ENCODE measurements at regions not wholly inside any gene's neighbourhood (a gene's known extent, or its start where the extent isn't known, plus 50 kb on each side); places are given as distances from the start of the nearest gene placed in this dataset.
"Not testable (repeated sequence)": the region's sequence is repeated elsewhere in the genome, so short reads cannot be mapped to it uniquely, and the experiment has no call there.

- Mint-ChIP-seq H3K27ac (no peak overlapping the region), H3K27me3 (no peaks in the 10 kb centered on the region), H3K36me3 (no peaks in the 10 kb centered on the region), H3K9me3 (no peaks in the 10 kb centered on the region), H3K4me3 (no peak overlapping the region), H3K4me1 (no peaks in the 10 kb centered on the region)
These were observed 561.3 kb upstream of the KLF4 start for GRCh38 chr9:108050894-108051293.

DNA sequence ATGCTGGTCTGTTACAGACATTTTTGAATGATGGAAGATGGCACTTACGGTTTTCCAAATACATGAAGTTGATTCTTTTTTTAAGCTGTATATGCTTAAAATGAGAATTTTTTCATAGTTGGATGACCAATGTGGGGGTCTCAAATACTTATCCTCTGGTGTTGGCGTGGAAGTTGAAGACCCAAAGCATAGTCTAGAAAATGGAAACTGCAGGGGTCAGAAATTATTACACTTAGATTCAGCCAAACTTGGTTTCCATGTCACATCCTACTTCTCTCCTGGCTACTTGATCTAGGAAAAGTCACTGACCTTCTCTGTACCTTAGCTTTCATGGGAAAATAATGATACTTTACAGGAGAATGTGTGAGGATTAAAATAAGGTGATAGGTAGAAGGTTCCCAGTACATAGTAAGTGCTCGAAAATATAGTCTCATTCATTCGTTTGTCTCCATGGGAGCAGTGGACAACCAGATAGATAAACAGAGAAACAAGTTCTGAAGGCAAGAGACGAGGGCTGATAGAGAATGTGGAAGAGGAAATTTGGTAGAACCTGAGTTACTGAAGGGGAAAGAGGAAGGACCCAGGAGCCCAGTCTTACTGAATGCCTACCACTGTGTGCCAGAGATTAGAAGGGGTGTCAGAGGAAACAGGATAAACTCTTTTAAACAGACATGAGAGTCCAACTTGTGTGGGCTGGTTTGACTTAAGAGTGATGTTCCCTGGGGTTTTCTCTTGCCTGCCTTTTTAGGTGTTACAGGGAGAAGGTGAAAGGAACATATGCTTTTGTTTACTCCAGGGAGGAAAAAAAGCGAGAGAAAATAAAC, 560.3 kb upstream of the KLF4 start:
- no peaks in the 10 kb centered on the region for H3K4me1 Mint-ChIP-seq
- no peaks in the 10 kb centered on the region for H3K27me3 Mint-ChIP-seq
- H3K36me3 Mint-ChIP-seq: no peaks in the 10 kb centered on the region
- no peaks in the 10 kb centered on the region for H3K9me3 Mint-ChIP-seq
- no peak overlapping the region for H3K4me3 Mint-ChIP-seq
- H3K27ac Mint-ChIP-seq: peak overlapping the region; percentile 1

GRCh38 chr9:108049026-108049607, 559.5 kb upstream of the KLF4 start:
- Mint-ChIP-seq H3K4me3 (no peak overlapping the region), H3K27me3 (no peaks in the 10 kb centered on the region), H3K4me1 (no peaks in the 10 kb centered on the region), H3K27ac (no peak overlapping the region), H3K36me3 (peaks cover 2% of the 10 kb centered on the region), H3K9me3 (peaks cover 4% of the 10 kb centered on the region)

- H3K9me3 Mint-ChIP-seq: peaks cover 10% of the 10 kb centered on the region
- no peaks in the 10 kb centered on the region for H3K4me1 Mint-ChIP-seq
- H3K27me3 Mint-ChIP-seq: no peaks in the 10 kb centered on the region
- H3K27ac Mint-ChIP-seq: no peak overlapping the region
- no peak overlapping the region for H3K4me3 Mint-ChIP-seq
- H3K36me3 Mint-ChIP-seq: peaks cover 2% of the 10 kb centered on the region
These were observed 558.9 kb upstream of the KLF4 start for GRCh38 chr9:108048406-108049025.

DNA sequence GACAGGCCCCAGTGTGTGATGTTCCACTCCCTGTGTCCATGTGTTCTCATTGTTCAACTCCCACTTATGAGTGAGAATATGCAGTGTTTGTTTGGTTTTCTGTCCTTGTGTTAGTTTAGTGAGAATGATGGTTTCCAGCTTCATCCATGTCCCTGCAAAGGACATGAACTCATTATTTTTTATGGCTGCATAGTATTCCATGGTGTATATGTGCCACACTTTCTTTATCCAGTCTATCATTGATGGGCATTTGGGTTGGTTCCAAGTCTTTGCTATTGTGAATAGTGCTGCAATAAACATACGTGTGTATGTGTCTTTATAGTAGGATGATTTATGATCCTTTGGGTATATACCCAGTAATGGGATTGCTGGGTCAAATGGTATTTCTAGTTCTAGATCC, 558.2 kb upstream of the KLF4 start:
- H3K4me1 Mint-ChIP-seq, H3K27ac Mint-ChIP-seq, H3K4me3 Mint-ChIP-seq, H3K36me3 Mint-ChIP-seq, H3K27me3 Mint-ChIP-seq: not testable (repeated sequence)
- peaks cover 12% of the 10 kb centered on the region for H3K9me3 Mint-ChIP-seq

DNA sequence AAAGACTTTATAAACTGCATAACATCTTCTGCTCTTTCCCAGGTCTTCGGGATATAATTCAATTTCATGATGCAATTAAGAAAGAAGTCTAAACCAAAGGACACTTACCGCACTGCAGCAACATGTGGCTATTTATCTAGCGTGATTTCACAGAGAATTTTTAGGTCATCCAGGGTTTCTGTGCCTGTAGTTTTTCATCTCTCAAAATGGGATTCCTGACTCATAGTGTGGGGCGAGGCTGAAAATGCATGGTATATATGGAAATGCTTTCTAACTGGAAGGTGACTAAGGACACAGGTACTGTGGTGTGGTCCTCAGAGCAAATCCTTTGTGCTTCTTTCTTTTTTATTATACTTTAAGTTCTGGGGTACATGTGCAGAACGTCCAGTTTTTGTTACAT, 557.7 kb upstream of the KLF4 start:
- Mint-ChIP-seq H3K27ac (no peak overlapping the region), H3K4me3 (no peak overlapping the region), H3K27me3 (no peaks in the 10 kb centered on the region), H3K4me1 (no peaks in the 10 kb centered on the region), H3K36me3 (peaks cover 2% of the 10 kb centered on the region), H3K9me3 (peaks cover 12% of the 10 kb centered on the region)

- Mint-ChIP-seq H3K27me3 (no peaks in the 10 kb centered on the region), H3K36me3 (peaks cover 2% of the 10 kb centered on the region)
These were observed 556.3 kb upstream of the KLF4 start for GRCh38 chr9:108045851-108046250.

DNA sequence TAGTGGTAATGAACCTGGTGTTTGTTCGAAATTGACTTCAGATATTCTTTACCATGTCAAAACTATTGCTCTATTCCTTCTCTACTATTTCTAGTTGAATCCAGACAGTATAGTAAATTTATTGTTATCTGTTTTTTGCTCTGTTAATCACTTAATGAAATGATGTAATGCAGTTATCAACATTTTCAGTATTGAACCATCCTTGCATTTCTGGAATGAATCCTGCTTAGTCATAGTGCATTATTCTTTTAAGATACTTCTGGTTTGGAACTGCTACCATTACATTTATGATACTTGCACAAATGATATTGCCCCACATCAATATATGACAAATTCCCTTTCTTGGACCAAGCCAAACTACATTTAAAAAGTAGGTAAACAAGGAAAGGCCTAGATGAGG, 554.0 kb upstream of the KLF4 start:
- H3K27me3 Mint-ChIP-seq: no peaks in the 10 kb centered on the region
- peaks cover 19% of the 10 kb centered on the region for H3K9me3 Mint-ChIP-seq
- H3K4me3 Mint-ChIP-seq: no peak overlapping the region
- H3K4me1 Mint-ChIP-seq: no peaks in the 10 kb centered on the region
- peaks cover 2% of the 10 kb centered on the region for H3K36me3 Mint-ChIP-seq
- no peak overlapping the region for H3K27ac Mint-ChIP-seq

More at GRCh38 chr9:108045851-108046250, 556.3 kb upstream of the KLF4 start:
- Mint-ChIP-seq H3K27ac (no peak overlapping the region), H3K4me1 (no peaks in the 10 kb centered on the region), H3K4me3 (no peak overlapping the region), H3K9me3 (peaks cover 12% of the 10 kb centered on the region)

DNA sequence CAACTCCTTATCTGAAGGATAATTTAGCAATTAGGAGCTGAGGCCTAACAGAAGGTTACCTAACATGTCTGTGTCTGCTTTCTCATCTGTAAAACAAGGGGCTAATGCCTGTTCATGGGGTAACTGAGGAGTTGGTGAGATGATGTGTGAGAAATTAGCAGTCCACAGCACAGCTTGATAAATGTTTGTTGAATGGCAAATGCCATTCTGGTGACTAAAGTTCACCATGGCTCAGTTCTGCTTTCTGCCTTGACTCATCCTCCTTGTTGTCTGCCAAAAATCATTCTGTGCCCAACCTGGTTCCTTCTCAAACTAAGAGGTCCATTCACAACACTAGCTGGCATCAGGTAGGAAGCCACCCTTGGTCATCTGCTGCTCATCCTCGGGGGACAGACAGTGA, 552.0 kb upstream of the KLF4 start:
- no peaks in the 10 kb centered on the region for H3K27me3 Mint-ChIP-seq
- no peak overlapping the region for H3K4me3 Mint-ChIP-seq
- H3K27ac Mint-ChIP-seq: no peak overlapping the region
- H3K4me1 Mint-ChIP-seq: no peaks in the 10 kb centered on the region
- peaks cover 2% of the 10 kb centered on the region for H3K36me3 Mint-ChIP-seq
- H3K9me3 Mint-ChIP-seq: peaks cover 19% of the 10 kb centered on the region

DNA sequence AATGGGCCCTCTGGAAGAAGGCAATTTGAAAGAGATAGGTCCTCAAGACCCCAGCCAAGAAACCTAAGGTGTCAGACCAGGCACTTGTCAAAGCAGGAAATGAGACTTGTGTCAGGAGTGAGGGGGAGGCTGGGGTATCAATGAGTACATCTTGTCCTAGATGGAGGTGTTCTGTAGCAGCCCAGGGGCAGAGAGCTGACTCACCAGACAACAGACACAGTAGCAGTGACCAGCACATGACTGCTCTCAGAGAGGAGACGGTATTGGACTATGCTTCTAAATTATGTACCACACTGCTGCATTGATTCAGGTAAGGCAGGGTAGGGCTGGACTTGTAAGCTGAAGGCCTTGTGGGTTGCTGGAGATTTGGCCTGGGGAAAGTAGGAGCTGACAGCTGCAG, 551.2 kb upstream of the KLF4 start:
- H3K27me3 Mint-ChIP-seq: no peaks in the 10 kb centered on the region
- no peaks in the 10 kb centered on the region for H3K4me1 Mint-ChIP-seq
- H3K4me3 Mint-ChIP-seq: no peak overlapping the region
- H3K9me3 Mint-ChIP-seq: peaks cover 19% of the 10 kb centered on the region
- no peak overlapping the region for H3K27ac Mint-ChIP-seq
- H3K36me3 Mint-ChIP-seq: peaks cover 2% of the 10 kb centered on the region

- H3K9me3 Mint-ChIP-seq: peaks cover 18% of the 10 kb centered on the region
- H3K4me1 Mint-ChIP-seq: no peaks in the 10 kb centered on the region
- no peak overlapping the region for H3K27ac Mint-ChIP-seq
- H3K4me3 Mint-ChIP-seq: no peak overlapping the region
- H3K36me3 Mint-ChIP-seq: peaks cover 2% of the 10 kb centered on the region
- H3K27me3 Mint-ChIP-seq: peaks cover 2% of the 10 kb centered on the region
These were observed 549.9 kb upstream of the KLF4 start for GRCh38 chr9:108039493-108039892.

DNA sequence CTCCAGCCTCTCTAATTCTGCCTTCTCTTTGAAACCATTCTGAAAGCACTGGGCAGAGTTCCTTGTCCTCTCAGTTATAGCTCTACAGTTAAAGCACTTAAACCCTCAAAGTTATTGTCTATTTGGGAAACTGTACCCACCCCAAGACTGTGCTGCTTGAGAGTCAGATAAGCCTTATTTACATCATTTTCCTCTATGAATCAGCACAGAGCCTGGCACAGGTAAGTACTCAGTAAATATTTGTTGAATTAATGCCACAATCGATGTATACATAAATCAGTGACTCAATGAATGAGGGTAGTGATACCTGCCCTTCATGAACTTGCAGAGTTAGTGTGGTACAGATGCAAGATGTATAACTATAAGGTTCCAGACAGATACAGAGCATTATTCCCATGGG, 549.4 kb upstream of the KLF4 start:
- Mint-ChIP-seq H3K27me3 (peaks cover 2% of the 10 kb centered on the region), H3K27ac (no peak overlapping the region), H3K36me3 (no peaks in the 10 kb centered on the region), H3K4me1 (no peaks in the 10 kb centered on the region), H3K9me3 (peaks cover 13% of the 10 kb centered on the region), H3K4me3 (no peak overlapping the region)

GRCh38 chr9:108035487-108035886, 545.9 kb upstream of the KLF4 start:
- H3K36me3 Mint-ChIP-seq: no peaks in the 10 kb centered on the region
- H3K9me3 Mint-ChIP-seq: peaks cover 7% of the 10 kb centered on the region
- H3K4me3 Mint-ChIP-seq: no peak overlapping the region
- H3K27me3 Mint-ChIP-seq: peaks cover 2% of the 10 kb centered on the region
- H3K27ac Mint-ChIP-seq: no peak overlapping the region
- no peaks in the 10 kb centered on the region for H3K4me1 Mint-ChIP-seq

DNA sequence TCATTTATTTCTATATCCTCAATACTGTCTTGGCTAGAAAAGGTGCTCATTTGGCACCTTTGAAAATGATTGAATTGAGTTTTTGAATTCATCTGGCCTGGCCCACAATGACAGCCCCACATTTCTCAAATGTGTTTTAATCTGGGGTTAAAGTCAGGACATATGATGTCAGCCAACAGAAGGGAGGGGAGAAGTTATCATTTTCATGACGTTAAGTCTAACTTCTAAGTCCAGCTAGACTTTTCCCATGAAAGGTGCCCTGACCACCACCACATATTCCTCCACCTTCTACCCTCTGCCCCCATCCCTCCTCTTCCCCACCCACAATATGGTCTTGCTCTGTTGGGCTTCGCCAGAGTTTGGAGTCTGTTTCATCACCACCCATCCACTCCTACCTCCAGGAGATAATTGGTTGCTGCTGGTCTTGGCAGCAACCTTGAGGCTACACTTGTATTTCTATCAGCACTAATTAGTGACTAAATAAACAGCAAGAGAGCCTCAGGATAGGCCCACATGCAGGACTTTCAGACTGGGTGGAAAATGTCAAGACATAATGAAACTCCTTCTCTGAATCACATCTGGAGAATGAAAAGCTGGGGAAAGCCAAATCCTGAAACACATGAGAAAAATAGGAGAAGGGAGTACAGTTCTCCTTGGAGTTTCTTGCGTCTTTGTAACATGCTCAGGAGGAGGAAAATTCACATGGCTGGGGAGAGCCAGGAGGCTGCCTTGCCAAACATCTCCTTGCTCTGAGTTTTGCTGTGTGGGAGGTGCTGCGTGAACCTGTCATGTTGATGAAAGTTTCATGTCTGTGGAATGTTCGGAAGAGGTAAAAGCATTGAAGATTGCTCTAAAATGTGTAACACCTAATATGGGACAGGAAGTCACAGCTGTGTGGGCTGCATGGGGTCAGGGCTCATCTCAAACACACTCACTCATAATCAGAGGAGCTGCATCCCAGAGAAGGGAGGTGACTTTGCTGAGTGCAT, 544.7 kb upstream of the KLF4 start:
- H3K27ac Mint-ChIP-seq: no peak overlapping the region
- H3K27me3 Mint-ChIP-seq: peaks cover 2% of the 10 kb centered on the region
- no peak overlapping the region for H3K4me3 Mint-ChIP-seq
- peaks cover 7% of the 10 kb centered on the region for H3K9me3 Mint-ChIP-seq
- H3K36me3 Mint-ChIP-seq: no peaks in the 10 kb centered on the region
- H3K4me1 Mint-ChIP-seq: no peaks in the 10 kb centered on the region

DNA sequence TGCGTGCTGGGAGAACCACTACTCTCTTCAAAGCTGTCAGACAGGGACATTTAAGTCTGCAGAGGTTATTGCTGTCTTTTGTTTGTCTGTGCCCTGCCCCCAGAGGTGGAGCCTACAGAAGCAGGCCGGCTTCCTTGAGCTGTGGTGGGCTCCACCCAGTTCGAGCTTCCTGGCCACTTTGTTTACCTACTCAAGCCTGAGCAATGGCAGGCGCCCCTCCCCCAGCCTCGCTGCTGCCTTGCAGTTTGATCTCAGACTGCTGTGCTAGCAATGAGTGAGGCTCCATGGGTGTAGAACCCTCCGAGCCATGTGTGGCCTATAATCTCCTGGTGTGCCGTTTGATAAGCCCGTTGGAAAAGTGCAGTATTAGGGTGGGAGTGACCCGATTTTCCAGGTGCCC, 542.5 kb upstream of the KLF4 start:
- not testable (repeated sequence) for H3K4me1 Mint-ChIP-seq, H3K27ac Mint-ChIP-seq, H3K9me3 Mint-ChIP-seq, H3K36me3 Mint-ChIP-seq, H3K27me3 Mint-ChIP-seq, H3K4me3 Mint-ChIP-seq
